GM19023 (cell line): ENCODE measurements at regions not wholly inside any gene's neighbourhood (a gene's known extent, or its start where the extent isn't known, plus 50 kb on each side); places are given as distances from the start of the nearest gene placed in this dataset.

Experiments
- ATAC-seq: cut with Tn5 transposase; IDR thresholded peaks from one replicate; pipeline ENCODE4 v1.9.1; 2021; ENCODE audit warnings: mild to moderate bottlenecking, moderate library complexity; ENCODE audit not compliant: unreplicated experiment

DNA sequence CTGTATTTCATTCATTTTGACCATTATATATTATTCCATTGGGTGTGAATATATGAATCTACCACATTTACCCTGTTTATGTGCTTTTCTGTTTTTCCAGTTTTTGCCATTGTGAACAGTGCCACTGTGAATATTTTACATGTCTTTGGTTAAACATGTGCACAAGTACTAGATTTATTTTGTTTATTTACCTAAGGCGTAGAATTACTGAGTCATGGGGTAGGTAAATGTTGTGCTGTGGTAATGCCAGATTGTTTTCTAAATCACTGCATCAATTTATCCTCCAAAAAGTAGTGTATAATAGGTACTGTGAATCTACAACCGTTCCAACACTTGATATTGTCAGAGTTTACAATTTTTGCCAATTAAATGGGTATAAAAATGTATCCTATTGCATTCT lies 362.1 kb upstream of the AGTR1 start:
- ATAC-seq, result no peak

DNA sequence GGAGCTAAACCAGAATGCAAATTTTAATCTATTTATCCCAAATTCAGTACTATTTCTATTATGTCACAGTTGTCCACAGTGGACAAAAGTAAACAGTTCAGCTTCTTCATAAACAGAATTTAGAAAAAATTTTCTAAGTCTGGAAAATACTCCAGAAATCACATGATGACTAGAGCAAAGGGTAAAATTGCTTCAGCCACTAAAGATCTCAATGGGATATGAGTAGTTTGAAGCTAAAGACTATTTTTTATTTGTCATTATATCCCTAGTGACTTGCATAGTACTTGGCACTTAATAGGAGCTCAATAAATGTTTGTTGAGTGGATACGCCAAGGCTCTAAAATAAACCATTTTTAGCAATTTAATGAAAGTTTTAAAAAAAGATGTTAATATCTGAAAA lies 354.3 kb upstream of the AGTR1 start:
- ATAC-seq, result no peak

DNA sequence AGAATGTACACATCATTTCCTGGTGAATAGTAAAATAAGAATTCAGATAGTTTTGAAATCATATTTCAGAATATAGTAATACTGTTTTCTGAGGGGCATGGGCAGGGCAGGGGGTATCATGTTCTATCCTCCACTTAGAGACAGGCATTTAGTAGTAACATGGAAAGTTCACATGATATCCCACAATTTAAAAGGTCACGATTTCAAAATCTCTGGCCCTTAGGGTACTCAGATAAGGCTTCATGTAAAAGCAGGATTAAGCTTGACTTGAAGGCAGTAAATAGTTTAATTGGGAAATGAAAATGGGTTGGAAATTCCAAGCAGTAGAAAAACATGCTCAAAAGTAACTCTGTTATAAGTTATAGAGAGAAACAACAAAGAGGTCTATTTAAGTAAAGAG lies 353.2 kb upstream of the AGTR1 start:
- no peak for ATAC-seq

DNA sequence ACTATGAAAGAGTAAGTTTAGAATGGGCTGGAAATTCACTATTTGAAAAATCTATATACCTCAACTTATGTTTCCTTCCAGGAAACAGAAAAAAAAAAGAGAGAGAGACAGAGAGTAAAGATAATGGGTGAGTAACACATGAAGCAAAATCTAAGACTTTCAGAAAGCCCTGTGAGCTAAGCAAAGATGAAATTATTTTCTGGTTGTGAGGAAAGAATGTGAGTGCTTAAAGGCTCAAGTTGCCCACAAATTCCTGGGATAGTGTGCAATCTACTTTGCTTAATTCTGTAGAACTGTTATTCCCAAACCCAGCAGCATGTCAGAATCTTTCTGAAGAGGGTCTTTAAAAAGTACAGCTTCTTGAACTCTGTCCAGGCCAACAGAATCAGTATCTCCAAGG lies 337.7 kb upstream of the AGTR1 start:
- no peak for ATAC-seq

DNA sequence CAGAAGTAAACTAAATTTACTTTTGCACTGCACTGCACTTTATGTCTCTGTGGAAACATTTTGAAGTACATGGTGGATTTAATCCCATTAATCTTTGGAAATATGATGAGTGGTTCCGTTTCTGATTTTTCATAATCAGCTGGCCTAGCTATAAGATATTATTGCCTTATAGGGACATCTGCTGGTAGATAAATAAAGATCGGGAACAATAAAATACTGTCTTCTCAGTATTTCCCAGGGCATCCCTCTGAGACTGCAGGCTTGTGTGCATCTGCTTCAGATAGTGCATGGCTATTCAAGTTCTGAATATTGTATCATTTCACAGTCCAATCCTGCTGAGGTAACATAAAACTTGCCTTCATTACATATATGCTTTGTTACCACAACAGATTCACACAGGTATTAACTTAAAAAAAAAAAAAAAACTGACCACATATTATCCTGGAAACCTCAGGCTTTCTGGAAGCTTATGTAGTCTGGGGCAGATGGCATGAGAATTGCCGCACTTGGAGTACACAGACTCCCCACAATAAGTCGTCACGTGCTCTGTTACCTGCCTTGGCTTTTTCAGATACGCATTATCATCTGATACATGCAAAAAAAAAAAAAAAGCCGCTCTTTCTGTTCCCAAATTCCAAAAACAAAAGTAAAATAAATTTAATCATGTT lies 330.8 kb upstream of the AGTR1 start:
- no peak for ATAC-seq

DNA sequence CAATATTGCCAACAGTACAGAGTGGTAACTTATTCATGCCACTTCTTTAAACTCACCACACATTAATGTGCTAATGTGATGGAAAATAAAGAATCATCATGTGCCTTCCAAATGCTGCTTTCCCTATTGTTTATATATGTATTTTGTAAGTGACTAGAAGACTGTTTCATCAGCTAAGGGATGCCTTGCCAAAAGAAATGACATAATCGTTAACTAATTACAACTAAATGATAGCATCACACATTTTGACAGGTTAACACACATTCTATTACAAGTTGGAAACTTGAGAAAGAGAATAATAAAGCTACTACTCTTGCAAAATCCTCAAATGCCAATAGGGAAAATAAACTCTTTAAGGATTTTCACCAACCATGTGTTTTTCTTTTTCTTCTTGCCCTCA lies 329.9 kb upstream of the AGTR1 start:
- ATAC-seq, result no peak

DNA sequence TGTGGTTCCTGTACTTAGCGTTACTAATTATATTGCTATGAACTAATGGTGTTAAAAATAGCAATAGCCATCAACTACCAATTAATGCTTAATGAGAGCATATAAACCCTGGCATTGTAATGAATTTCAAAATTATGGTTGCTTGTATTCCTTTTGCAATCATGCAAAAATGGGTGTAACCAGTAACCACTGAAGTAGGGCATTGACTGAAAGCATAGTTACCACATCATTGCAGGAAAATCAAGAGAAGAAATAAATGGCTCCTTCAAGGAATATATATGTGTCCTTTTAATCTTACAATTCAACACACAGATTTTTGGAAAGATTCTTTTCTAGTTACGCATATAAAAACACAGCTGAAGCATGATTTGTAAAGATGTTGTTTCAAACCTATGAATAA lies 328.3 kb upstream of the AGTR1 start:
- no peak for ATAC-seq

DNA sequence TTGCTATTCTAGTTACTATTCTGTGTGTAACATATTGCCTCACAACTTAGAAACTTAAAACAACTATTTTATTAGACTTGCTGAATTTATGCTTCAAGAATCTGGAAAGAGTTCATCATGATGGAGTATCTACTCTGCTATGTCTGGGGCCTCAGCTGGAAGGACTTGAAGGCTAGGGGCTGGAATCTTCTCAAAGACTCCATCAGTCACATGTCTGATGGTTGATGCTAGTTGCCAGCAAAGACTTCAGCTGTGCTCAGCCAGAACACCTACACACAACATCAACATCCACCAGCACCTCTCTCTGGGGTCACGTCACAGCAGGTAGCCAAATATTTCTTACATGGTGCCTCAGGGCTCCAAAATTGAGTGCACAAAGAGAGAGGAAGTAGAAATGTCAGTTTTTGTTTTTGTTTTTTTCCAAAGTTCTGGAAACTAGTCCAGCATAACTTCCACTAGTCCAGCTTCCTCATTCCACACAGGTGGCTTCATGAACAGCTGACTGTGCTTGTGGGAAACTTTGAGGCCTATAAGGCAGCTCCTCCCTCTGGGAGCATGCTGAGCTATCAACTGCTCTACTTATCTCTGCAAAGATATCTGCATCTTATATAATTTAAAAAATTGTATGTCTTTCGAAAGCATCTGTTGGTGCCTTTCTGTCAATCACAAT lies 325.4 kb upstream of the AGTR1 start:
- no peak for ATAC-seq

DNA sequence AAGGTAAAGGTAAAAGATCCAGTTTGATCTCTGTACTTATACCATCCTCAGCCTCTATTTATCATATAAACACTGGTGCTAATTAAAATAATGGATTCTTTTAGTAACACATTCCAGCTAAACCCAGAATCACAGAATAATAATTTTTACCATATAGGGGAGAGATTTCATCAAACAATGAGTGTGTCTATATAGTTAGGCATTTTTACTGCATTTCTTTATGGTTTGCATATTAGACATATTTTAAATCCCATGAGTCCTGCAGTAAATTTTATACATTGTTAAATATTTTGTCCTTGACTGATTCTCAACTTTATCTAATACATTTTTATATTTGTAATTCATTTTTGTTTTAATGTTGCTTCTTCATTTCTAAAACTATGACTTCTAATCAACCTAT lies 323.7 kb upstream of the AGTR1 start:
- ATAC-seq, result no peak

DNA sequence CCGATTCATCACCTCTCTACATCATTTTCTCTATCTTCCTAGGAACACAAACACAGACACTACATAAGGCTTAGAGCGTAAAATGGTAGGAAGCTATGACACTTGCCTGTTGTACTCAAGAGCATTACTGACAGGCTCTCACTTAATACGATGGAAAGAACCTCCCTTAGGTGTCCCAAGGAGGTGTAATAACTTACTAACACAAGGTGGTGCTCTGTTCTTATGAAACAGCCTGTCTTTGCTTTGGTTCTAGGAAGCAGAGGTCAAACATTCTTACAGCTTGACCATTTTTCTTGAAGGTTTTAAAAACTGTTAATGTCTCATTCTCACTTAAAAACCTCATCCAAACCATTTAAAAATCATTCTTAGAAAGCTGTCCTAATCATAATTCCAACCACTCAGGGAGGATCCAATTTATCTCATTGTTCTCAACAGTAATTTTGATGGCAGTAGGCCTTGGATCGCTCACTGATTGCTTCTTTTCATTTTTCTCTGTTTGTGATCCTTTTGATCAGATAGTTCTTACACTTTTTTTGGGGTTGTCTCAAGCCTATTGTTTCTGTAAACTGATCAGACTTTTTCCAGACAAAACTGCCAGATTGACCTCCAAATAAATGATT lies 317.8 kb upstream of the AGTR1 start:
- peak; percentile 69 for ATAC-seq

DNA sequence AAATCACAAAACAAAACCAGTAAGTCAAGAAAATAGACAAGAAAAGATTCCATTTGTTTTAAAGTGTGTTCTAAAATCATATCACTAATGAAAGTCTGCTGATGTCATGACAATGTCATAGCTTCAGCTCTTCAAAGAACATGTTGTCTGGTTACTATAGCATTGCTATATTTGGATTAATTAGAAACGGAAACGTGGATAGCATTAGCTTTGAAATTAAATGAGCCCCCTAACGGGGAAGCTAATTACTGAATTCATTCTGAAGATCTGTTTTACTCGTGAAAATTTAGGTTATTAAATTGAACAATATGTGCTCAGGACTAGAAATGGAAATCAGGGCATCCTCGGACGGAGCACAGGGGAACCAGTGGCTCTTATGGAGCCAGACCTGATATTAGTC lies 316.7 kb upstream of the AGTR1 start:
- ATAC-seq, result no peak

DNA sequence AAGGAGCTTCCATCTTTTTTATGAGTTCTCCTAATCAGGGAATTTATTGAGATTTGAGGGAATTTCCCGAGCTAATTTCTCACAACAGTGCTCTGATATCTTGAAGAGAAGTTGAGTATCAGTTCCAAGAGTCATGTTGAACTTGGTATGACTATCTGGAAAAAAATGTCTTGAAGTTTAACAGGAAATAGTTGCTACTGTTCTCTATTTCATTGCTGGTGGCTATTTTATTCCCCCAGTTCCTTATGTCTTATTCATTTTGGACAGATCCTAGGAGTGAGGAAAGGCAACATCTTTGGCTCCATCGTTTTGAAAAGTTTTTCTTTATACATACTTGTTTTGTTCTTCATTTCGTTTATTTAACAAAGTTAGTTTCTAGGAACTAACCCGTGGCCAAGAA lies 307.8 kb upstream of the AGTR1 start:
- no peak for ATAC-seq

DNA sequence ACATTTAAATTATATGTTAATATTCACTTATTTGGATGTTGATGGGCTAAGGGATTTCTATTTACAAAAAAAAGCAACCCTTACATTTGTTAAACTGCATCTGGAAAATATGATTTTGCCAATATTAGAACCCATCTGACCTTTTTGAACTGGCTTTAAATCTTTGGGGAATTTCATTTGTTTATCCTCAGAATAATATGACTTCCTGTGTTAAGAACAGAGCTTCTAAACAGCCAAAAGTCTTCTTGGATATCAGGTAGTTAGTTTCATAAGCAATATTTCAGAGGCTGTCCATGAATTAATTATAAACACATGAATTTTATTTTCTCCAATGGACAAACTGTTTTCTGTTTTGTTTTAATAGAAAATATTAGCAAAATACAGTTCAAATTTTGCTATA lies 301.9 kb upstream of the AGTR1 start:
- no peak for ATAC-seq

DNA sequence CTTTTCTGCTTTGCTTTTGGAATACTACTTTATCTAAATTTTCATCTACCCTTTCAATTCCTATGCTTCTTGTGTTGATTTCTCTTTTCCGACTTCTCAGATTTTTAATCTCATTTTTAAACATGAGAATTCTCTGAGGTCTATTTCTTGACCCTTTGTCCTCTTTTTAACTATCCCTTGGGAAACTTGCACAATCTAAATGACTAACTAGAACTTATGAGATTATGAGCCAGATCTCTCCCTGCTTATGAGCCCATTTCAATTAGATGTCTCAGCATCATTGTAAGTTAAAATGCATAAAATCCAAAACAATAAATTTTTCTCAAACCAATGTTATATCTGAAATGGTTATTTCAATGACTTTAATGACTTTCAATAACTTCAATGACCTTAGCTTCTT lies 296.9 kb upstream of the AGTR1 start:
- ATAC-seq, result no peak

DNA sequence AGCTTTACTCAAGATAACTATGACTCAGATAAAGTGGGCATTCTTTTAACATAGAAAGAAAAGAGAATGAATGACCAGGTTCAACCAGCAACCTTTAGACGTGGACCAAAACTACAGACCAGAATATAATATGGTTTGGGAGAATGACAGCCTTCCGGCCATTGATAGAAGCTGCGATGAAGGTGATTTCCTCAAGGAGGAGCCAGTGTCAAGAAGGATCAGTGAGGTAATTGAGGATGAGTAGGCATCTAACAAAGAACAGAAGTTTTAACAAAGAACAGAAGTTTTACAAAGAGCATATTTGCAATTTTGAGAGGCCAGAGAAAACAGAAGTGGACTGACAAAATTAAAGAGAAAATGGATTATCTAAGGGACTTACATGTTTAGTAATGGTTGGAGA lies 289.0 kb upstream of the AGTR1 start:
- ATAC-seq, result no peak

DNA sequence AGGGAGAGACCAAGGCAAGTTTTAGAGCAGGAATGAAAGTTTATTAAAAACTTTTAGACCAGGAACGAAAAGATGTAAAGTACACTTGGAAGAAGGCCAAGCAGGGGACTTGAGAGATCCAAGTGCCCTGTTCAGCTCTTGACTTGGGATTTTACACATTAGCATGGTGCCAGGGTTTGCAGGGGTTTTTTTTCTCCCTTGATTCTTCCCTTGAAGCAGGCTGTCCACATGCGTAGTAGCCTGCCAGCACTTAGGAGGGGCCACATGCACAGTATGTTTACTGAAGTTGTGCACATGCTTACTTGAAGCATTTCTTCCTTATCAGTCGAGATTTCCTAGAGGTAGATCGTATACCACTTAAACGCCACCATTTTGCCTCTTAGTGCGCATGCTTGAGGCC lies 277.5 kb upstream of the AGTR1 start:
- no peak for ATAC-seq

DNA sequence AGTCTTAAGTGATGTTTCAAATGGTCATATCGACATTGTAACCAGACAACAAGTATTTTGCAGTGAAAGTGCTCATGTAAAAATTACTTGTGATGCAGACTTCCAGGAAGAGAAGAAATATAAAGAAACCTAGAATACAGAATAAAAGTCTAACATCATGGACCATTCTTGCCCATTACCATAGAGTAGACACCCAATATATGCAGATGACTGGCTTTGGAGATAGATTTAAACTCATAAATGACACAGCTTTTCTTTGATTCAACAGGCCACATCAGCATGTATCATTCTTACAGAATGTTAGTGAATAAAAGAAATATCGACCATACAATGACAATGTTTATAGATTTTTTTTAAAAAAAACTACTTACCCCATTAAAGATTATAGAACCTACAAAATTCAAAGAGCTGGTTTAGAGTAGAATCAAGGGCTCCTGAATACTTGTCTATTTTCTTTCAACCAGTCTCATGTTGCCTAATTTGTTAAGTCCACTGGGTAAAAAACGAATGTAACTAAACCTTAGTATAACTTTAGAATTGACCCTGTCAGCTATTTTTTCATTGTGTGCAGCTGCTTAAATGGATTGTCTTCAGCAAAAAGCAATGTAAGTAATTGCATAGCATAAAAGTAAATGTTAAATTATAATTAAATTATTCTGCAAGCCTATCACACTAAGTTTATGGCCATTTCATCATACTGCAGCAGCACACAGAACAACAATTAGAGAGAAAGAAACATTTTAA lies 268.7 kb upstream of the AGTR1 start:
- no peak for ATAC-seq

DNA sequence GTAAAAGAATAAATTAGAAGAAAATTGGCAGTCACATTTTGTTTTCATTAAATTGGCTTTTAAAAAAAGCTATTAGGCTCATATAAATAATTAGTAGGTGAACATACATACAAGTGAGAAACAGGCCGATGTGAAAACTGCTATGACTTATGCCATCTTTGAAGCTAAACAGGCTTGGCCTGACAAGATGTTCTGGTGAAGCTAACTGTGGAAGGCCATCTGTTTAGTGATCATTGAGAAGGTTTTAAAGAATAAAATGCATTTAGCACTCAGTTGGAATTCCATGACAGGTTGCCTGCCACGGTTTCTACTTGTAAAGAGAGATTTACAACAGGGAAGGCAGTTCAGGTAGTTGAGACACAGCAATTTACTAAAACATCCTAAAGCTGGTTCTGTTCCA lies 264.0 kb upstream of the AGTR1 start:
- no peak for ATAC-seq

DNA sequence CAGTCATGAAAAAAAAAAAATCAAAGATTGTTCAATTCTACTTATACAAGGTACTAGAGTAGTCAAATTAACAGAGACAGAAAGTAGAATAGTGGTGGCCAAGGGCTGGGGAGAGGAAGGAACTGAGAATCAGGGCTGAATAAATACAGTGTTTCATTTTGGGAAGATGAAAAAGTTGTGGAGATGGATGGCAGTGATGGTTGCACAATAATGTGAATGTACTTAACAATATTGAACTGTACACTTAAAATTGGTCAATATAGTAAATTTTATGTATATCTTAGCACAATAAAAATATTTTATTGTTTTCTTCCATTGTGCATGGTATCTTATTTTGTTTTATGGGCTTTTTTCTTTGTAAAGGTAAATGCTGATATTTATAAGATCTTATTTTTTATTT lies 262.2 kb upstream of the AGTR1 start:
- no peak for ATAC-seq

DNA sequence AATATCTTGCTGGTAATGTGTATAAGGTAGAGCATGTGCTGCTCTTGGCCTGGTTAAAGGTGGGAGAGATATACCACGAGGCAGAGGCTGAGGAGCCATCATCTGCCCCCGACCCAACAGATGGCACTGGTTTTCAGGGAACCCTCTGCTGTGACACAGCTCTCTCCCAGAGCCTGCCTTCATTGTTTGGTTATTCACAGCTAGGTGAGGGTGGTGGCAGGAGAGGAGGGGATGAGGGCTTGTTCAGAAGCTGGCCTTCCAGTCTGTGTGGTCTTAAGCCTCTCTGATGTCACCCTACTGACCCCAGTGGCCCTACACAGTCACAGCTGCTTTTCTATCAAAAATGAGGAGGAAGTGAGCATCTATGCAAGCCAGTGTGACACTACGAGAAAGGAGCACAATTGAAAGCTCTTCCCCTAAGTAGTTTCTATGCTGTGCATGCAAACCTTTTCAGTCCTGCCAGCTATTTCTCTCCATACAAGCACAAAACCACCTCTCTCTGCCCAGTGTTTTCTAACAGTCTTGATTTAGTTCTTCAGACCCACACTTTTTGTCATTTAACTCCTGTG lies 258.4 kb upstream of the AGTR1 start:
- ATAC-seq, result no peak

DNA sequence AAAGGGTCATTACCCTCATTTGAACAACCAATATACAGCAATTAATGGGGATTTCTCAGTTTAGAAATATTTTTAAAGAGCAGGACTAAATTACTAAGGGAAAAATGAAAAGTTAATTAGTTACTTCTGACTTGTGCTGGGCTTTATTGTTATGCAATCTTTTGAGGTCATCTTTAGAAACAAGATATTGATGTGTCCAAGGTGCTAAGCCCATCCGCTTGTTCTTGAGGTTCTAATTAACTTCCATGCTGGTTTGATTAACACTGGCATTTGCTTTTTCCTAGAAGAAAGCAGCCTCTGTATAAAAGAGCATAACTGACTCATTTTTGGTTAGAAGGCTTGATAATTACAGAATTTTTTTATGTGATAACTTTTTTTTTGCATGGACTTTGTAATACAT lies 256.5 kb upstream of the AGTR1 start:
- ATAC-seq, result no peak

DNA sequence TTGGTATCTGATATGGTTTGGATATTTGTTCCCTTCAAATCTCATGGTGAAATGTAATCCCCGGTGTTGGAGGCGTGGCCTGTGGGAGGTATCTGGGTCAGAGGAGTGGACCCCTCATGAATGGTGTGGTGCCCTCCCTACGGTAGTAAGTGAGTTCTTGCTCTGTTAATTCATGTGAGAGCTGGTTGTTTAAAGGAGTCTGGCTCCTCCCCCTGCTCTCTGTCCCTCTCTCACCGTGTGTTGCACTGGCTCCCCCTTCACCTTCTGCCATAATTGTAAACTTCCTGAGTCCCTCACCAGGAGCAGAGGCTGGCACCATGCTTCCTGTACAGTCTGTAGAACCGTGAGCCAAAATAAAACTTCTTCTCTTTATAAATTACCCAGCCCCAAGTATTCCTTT lies 246.9 kb upstream of the AGTR1 start:
- ATAC-seq, result no peak
